GM12878 (cell line): ENCODE measurements at regions not wholly inside any gene's neighbourhood (a gene's known extent, or its start where the extent isn't known, plus 50 kb on each side); places are given as distances from the start of the nearest gene placed in this dataset.
A peak's percentile ranks its signal among the peaks of the same experiment; 100 is the strongest.

ENCODE experiments used
- ATAC-seq: fragments of 200-7000 bp; cut with Tn5 transposase; 3 replicates; pipeline ENCODE4 v1.9.1; 2020; ENCODE audit warnings: mild to moderate bottlenecking, moderate library complexity
- BruUV-seq: library from RNA; stranded (reverse); fragments of 400-500 nt; replicated peaks from 2 replicates; lab custom pipeline; 2021; lab: Mats Ljungman, UMichigan
- CTCF ChIA-PET: fragments of 300-600 bp; sonication (Branson Sonifier 250); formaldehyde crosslinking; extraction: SDS; loops from one replicate; lab custom pipeline; 2021; ENCODE audit warnings: inconsistent platforms; lab: Yijun Ruan, JAX
- POLR2A ChIA-PET: fragments of 350-600 bp; formaldehyde crosslinking; extraction: SDS; loops from one replicate; lab custom pipeline; 2021; ENCODE audit warnings: inconsistent platforms; lab: Charles Lee
- RAD21 ChIA-PET: fragments of 300-600 bp; sonication (Branson Sonifier 250); formaldehyde crosslinking; loops from one replicate; lab custom pipeline; 2023; ENCODE audit warnings: antibody characterized with exemption; ENCODE audit not compliant: unreplicated experiment; lab: Charles Lee
- SMC1A ChIA-PET: fragments of 300-600 bp; sonication (Branson Sonifier 250); formaldehyde crosslinking; loops from one replicate; lab custom pipeline; 2023; ENCODE audit not compliant: unreplicated experiment, uncharacterized antibody; lab: Charles Lee
- DNase-seq: peaks from one replicate; pipeline ENCODE4 v3.0.0-alpha.2; 2011; ENCODE audit warnings: low read depth, low spot score
- FAIRE-seq: peaks from 3 replicates; lab custom pipeline; 2011; peaks lifted over from hg19 to GRCh38; lab: Jason Lieb, UNC
- H2AFZ ChIP-seq: 2 replicates; pipeline ENCODE4 v1.6.0; 2011; ENCODE audit warnings: low read depth, low read length, control low read depth; ENCODE audit not compliant: control insufficient read depth
- H3K27ac ChIP-seq: 2 replicates; pipeline ENCODE4 v1.5.1; 2011; ENCODE audit warnings: control low read depth; ENCODE audit not compliant: control insufficient read depth, insufficient read depth
- H3K27me3 ChIP-seq, 2 experiments: replicated peaks in 1 of 2; 2 replicates each; pipeline versions ENCODE4 v1.6.0 to v1.6.1; 2011; ENCODE audit warnings: low read length in 1 of 2; ENCODE audit not compliant: control insufficient read depth in 2 of 2, insufficient read depth in 2 of 2
- H3K36me3 ChIP-seq, 2 experiments: 2 replicates each; pipeline ENCODE4 v1.5.1; 2011; ENCODE audit warnings: low read length in 1 of 2; ENCODE audit not compliant: control insufficient read depth in 2 of 2, insufficient read depth in 2 of 2
- H3K4me1 ChIP-seq: 2 replicates; pipeline ENCODE4 v1.6.1; 2011; ENCODE audit warnings: mild to moderate bottlenecking, low read length, moderate library complexity, mixed read lengths; ENCODE audit not compliant: control insufficient read depth, insufficient read depth
- H3K4me2 ChIP-seq: 2 replicates; pipeline ENCODE4 v1.6.0; 2011; ENCODE audit warnings: control low read depth; ENCODE audit not compliant: control insufficient read depth, insufficient read depth
- H3K4me3 ChIP-seq: fragments of 200-600 bp; sonication (generic); 2 replicates; pipeline ENCODE4 v1.5.1; 2016
- H3K79me2 ChIP-seq: 2 replicates; pipeline ENCODE4 v1.6.0; 2011; ENCODE audit warnings: low read length; ENCODE audit not compliant: control insufficient read depth, insufficient read depth
- H3K9ac ChIP-seq: 2 replicates; pipeline ENCODE4 v1.8.0; 2011; ENCODE audit warnings: low read length, control low read depth, mixed read lengths; ENCODE audit not compliant: control insufficient read depth, insufficient read depth
- H3K9me3 ChIP-seq: replicated peaks from 3 replicates; pipeline ENCODE4 v1.5.1; 2011; ENCODE audit warnings: mild to moderate bottlenecking, low read length; ENCODE audit not compliant: control insufficient read depth, insufficient read depth
- H4K20me1 ChIP-seq: 2 replicates; pipeline ENCODE4 v1.6.0; 2011; ENCODE audit not compliant: control insufficient read depth, insufficient read depth
- CHD4 ChIP-seq: fragments of 200-600 bp; sonication (generic); IDR thresholded peaks from 2 replicates; pipeline ENCODE4 v1.6.1; 2016; ENCODE audit warnings: mild to moderate bottlenecking
- GATAD2B ChIP-seq: fragments of 450-650 bp; conservative IDR thresholded peaks from 2 replicates; pipeline ENCODE4 v1.6.1; 2017; ENCODE audit warnings: low read depth, mild to moderate bottlenecking, moderate library complexity
- IKZF2 ChIP-seq, 2 experiments: fragments of 450-650 bp; IDR thresholded peaks; 2 replicates each; pipeline ENCODE4 v1.6.1; 2017; ENCODE audit warnings: mild to moderate bottlenecking in 2 of 2, moderate library complexity in 2 of 2
- IRF4 ChIP-seq: IDR thresholded peaks from 2 replicates; pipeline ENCODE4 v1.6.1; 2011; ENCODE audit warnings: low read depth, low read length
- KDM1A ChIP-seq: fragments of 200-600 bp; sonication (generic); IDR thresholded peaks from 2 replicates; pipeline ENCODE4 v1.6.1; 2016; ENCODE audit warnings: borderline replicate concordance
- MYC ChIP-seq: IDR thresholded peaks from 2 replicates; pipeline ENCODE4 v1.6.1; 2011; ENCODE audit warnings: mild to moderate bottlenecking, low read length, moderate library complexity, inconsistent platforms; ENCODE audit not compliant: insufficient read depth, insufficient replicate concordance, insufficient read length, severe bottlenecking
- NFIC ChIP-seq: IDR thresholded peaks from 2 replicates; pipeline ENCODE4 v1.6.1; 2012; ENCODE audit warnings: low read depth, mild to moderate bottlenecking, inconsistent platforms, low read length, moderate library complexity
- PAX5 ChIP-seq: IDR thresholded peaks from 2 replicates; pipeline ENCODE4 v1.6.1; 2011; ENCODE audit warnings: low read depth, low read length, borderline replicate concordance
- RBBP5 ChIP-seq: fragments of 200-600 bp; sonication (generic); conservative IDR thresholded peaks from 2 replicates; pipeline ENCODE4 v1.6.1; 2016
- RCOR1 ChIP-seq: conservative IDR thresholded peaks from 2 replicates; pipeline ENCODE4 v1.6.1; 2012; ENCODE audit warnings: low read depth, low read length, improper control_type of control experiment
- RFX5 ChIP-seq: IDR thresholded peaks from 2 replicates; pipeline ENCODE4 v1.6.1; 2011; ENCODE audit warnings: low read depth, low read length, improper control_type of control experiment
- SMAD5 ChIP-seq: IDR thresholded peaks from 2 replicates; pipeline ENCODE4 v1.6.1; 2016; ENCODE audit warnings: antibody characterized with exemption, low read depth
- SREBF2 ChIP-seq: IDR thresholded peaks from 2 replicates; pipeline ENCODE4 v1.6.1; 2012; ENCODE audit warnings: mild to moderate bottlenecking, low read length
- SUPT20H ChIP-seq: IDR thresholded peaks from 2 replicates; pipeline ENCODE4 v1.6.1; 2011; ENCODE audit warnings: low read depth, mild to moderate bottlenecking, low read length, moderate library complexity, borderline replicate concordance; ENCODE audit not compliant: control insufficient read depth
- ZNF217 ChIP-seq: fragments of 450-650 bp; IDR thresholded peaks from 2 replicates; pipeline ENCODE4 v1.6.1; 2017; ENCODE audit warnings: antibody characterized with exemption, mild to moderate bottlenecking
- ZNF384 ChIP-seq: IDR thresholded peaks from 2 replicates; pipeline ENCODE4 v1.6.1; 2012; ENCODE audit warnings: low read depth, mild to moderate bottlenecking, low read length, improper control_type of control experiment, borderline replicate concordance
- WGBS: methylation state at CpG from one replicate; pipeline ENCODE4 v1.1.6; 2016; ENCODE audit warnings: low lambda C conversion rate; ENCODE audit not compliant: insufficient replicate concordance, insufficient coverage; ENCODE audit errors: missing lambda C conversion rate; 5-methylcytosine and 5-hydroxymethylcytosine counted together
- in situ Hi-C: fragments of 300-500 bp; cut with MboI; formaldehyde crosslinking; loops from 9 replicates; pipeline ENCODE4 v1.14.3; 2018; ENCODE audit warnings: mixed read lengths
- intact Hi-C: fragments of 100-400 bp; cut with micrococcal nuclease; formaldehyde crosslinking; loops from one replicate; pipeline ENCODE4 v1.14.2; 2022; ENCODE audit not compliant: unreplicated experiment
- TF ChIP-seq, protein P1 (sequence below): fragments of 450-650 bp; IDR thresholded peaks from 2 replicates; pipeline ENCODE4 v1.6.1; 2016; ENCODE audit warnings: mild to moderate bottlenecking, moderate library complexity, borderline replicate concordance
- TF ChIP-seq, protein P2 (sequence below): IDR thresholded peaks from 2 replicates; pipeline ENCODE4 v1.6.1; 2011; ENCODE audit warnings: mild to moderate bottlenecking, low read depth, low read length, moderate library complexity; ENCODE audit not compliant: insufficient replicate concordance
- TF ChIP-seq, protein P3 (sequence below): fragments of 450-650 bp; IDR thresholded peaks from 2 replicates; pipeline ENCODE4 v1.6.1; 2018; ENCODE audit warnings: borderline replicate concordance, mild to moderate bottlenecking; ENCODE audit not compliant: partially characterized antibody

DNA sequence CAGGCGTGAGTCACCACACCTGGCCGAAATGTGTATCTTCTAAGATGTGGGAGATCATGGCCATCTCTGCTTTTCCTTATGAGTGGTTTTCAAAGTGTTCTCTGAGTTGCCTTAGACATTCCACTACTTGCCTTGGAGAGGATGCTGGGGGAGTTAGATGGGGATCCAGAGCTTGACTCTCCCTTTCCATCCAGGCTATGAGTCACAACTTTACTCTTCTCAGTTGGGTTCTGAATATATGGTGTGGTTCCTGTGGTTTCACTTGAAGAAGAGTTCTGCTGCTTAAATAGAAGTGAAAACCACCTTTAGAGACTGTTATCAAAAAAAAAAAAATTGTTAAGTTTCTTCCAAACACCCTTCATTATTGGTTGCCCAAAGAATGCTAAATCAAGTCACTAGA lies 217.6 kb downstream of the ZNF608 start:
- no peak overlapping the region for H3K27ac ChIP-seq
- no peak for DNase-seq
- H3K4me1 ChIP-seq = peaks cover 16% of the 10 kb centered on the region
- ChIA-PET RAD21 (no interaction called here), CTCF (no interaction called here), POLR2A (no interaction called here), SMC1A (no interaction called here)
- FAIRE-seq = no peak
- in situ Hi-C loops (no loop called here), intact Hi-C loops (loop anchor here (5.0 kb wide), 1 partner anchor 53 kb away; no protein-coding TSS in a partner anchor)
- no peak overlapping the region for H3K4me3 ChIP-seq
- WGBS = 75% methylated on average over 2 of the region's 2 CpGs
- H2AFZ ChIP-seq = no peak overlapping the region
- no peaks in the 10 kb centered on the region for H3K36me3 ChIP-seq
- no TSS peak for BruUV-seq
- H3K9ac ChIP-seq = no peak overlapping the region
- no peaks in the 10 kb centered on the region for H3K79me2 ChIP-seq
- 0 out of 2 replicates have a peak overlapping the region, but pooled peaks have one; percentile 4 for H3K4me2 ChIP-seq
- H4K20me1 ChIP-seq = no peaks in the 10 kb centered on the region
- H3K27me3 ChIP-seq = 0 out of 4 replicates have a peak, but pooled peaks cover 0 to 3% of the 10 kb centered on the region in 2 experiments
- no peaks in the 10 kb centered on the region; the same call in 2 of the 3 replicates for H3K9me3 ChIP-seq
- ATAC-seq = peak; percentile 14; the same call in 1 of the 3 replicates
- TF ChIP-seq RCOR1 (no peak), SREBF2 (no peak), PAX5 (no peak), SUPT20H (no peak), MYC (no peak), RBBP5 (no peak), CHD4 (no peak), GATAD2B (no peak), IKZF2 (IDR thresholded peaks at IDR 0.05) (0 out of 4 replicates have a peak, but pooled peaks of 1 of the 2 experiments have one; percentile 18), NFIC (peak; percentile 74), SMAD5 (no peak), ZNF217 (no peak), KDM1A (no peak), ZNF384 (no peak), IRF4 (peak; percentile 32; the same call in 1 of the 2 replicates), RFX5 (no peak)
- TF ChIP-seq, protein P1, sequence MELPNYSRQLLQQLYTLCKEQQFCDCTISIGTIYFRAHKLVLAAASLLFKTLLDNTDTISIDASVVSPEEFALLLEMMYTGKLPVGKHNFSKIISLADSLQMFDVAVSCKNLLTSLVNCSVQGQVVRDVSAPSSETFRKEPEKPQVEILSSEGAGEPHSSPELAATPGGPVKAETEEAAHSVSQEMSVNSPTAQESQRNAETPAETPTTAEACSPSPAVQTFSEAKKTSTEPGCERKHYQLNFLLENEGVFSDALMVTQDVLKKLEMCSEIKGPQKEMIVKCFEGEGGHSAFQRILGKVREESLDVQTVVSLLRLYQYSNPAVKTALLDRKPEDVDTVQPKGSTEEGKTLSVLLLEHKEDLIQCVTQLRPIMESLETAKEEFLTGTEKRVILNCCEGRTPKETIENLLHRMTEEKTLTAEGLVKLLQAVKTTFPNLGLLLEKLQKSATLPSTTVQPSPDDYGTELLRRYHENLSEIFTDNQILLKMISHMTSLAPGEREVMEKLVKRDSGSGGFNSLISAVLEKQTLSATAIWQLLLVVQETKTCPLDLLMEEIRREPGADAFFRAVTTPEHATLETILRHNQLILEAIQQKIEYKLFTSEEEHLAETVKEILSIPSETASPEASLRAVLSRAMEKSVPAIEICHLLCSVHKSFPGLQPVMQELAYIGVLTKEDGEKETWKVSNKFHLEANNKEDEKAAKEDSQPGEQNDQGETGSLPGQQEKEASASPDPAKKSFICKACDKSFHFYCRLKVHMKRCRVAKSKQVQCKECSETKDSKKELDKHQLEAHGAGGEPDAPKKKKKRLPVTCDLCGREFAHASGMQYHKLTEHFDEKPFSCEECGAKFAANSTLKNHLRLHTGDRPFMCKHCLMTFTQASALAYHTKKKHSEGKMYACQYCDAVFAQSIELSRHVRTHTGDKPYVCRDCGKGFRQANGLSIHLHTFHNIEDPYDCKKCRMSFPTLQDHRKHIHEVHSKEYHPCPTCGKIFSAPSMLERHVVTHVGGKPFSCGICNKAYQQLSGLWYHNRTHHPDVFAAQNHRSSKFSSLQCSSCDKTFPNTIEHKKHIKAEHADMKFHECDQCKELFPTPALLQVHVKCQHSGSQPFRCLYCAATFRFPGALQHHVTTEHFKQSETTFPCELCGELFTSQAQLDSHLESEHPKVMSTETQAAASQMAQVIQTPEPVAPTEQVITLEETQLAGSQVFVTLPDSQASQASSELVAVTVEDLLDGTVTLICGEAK = no peak
- TF ChIP-seq, protein P2, sequence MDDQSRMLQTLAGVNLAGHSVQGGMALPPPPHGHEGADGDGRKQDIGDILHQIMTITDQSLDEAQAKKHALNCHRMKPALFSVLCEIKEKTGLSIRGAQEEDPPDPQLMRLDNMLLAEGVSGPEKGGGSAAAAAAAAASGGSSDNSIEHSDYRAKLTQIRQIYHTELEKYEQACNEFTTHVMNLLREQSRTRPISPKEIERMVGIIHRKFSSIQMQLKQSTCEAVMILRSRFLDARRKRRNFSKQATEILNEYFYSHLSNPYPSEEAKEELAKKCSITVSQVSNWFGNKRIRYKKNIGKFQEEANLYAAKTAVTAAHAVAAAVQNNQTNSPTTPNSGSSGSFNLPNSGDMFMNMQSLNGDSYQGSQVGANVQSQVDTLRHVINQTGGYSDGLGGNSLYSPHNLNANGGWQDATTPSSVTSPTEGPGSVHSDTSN = no peak
- TF ChIP-seq, protein P3, sequence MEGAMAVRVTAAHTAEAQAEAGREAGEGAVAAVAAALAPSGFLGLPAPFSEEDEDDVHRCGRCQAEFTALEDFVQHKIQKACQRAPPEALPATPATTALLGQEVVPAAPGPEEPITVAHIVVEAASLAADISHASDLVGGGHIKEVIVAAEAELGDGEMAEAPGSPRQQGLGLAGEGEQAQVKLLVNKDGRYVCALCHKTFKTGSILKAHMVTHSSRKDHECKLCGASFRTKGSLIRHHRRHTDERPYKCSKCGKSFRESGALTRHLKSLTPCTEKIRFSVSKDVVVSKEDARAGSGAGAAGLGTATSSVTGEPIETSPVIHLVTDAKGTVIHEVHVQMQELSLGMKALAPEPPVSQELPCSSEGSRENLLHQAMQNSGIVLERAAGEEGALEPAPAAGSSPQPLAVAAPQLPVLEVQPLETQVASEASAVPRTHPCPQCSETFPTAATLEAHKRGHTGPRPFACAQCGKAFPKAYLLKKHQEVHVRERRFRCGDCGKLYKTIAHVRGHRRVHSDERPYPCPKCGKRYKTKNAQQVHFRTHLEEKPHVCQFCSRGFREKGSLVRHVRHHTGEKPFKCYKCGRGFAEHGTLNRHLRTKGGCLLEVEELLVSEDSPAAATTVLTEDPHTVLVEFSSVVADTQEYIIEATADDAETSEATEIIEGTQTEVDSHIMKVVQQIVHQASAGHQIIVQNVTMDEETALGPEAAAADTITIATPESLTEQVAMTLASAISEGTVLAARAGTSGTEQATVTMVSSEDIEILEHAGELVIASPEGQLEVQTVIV = no peak
